Liver (tissue), 8 donors: ENCODE measurements at regions not wholly inside any gene's neighbourhood (a gene's known extent, or its start where the extent isn't known, plus 50 kb on each side); places are given as distances from the start of the nearest gene placed in this dataset.

Source experiments
- DNase-seq: peaks from one replicate; pipeline ENCODE4 v3.0.0-alpha.2; 2017; ENCODE audit warnings: low spot score
- H3K27ac ChIP-seq, 2 donors: one replicate each; pipeline ENCODE4 v1.7.0; 2013; ENCODE audit warnings: inconsistent platforms in 2 of 2, low read length in 2 of 2, control low read depth in 1 of 2, low read depth in 1 of 2, mild to moderate bottlenecking in 1 of 2
- H3K27me3 ChIP-seq, 4 donors: one replicate each; pipeline versions ENCODE4 v1.6.1 to v1.7.0; 2013; ENCODE audit warnings: low read length in 3 of 4, inconsistent platforms in 1 of 4, mild to moderate bottlenecking in 1 of 4, moderate library complexity in 1 of 4; ENCODE audit not compliant: control insufficient read depth in 4 of 4, insufficient read depth in 4 of 4
- H3K36me3 ChIP-seq, 4 donors: one replicate each; pipeline versions ENCODE4 v1.6.1 to v1.7.0; 2013; ENCODE audit warnings: low read length in 3 of 4, mild to moderate bottlenecking in 3 of 4, low read depth in 1 of 4, moderate library complexity in 1 of 4; ENCODE audit not compliant: control insufficient read depth in 4 of 4, insufficient read depth in 3 of 4
- H3K4me1 ChIP-seq, 4 donors: one replicate each; pipeline versions ENCODE4 v1.6.1 to v1.7.0; 2013; ENCODE audit warnings: low read length in 3 of 4, mild to moderate bottlenecking in 3 of 4, moderate library complexity in 1 of 4; ENCODE audit not compliant: control insufficient read depth in 4 of 4, insufficient read depth in 4 of 4
- H3K4me3 ChIP-seq, 3 donors: one replicate each; pipeline versions ENCODE4 v1.6.1 to v1.7.0; 2013; ENCODE audit warnings: low read length in 3 of 3, control low read depth in 1 of 3, low read depth in 1 of 3, mild to moderate bottlenecking in 1 of 3
- H3K9ac ChIP-seq, 2 donors: one replicate each; pipeline ENCODE4 v1.7.0; 2013; ENCODE audit warnings: low read length in 2 of 2, mild to moderate bottlenecking in 2 of 2, moderate library complexity in 2 of 2, control low read depth in 1 of 2, low read depth in 1 of 2
- H3K9me3 ChIP-seq, 4 donors: one replicate each; pipeline versions ENCODE4 v1.6.1 to v1.7.0; 2013; ENCODE audit warnings: low read length in 3 of 4; ENCODE audit not compliant: control insufficient read depth in 4 of 4
- EGR1 ChIP-seq, 2 donors: IDR thresholded peaks; 2 replicates each; pipeline ENCODE4 v1.6.1; 2016 to 2018; ENCODE audit warnings: antibody characterized with exemption in 2 of 2, low read depth in 2 of 2
- FOXA1 ChIP-seq: IDR thresholded peaks from 2 replicates; pipeline ENCODE4 v1.6.1; 2016; ENCODE audit warnings: antibody characterized with exemption
- FOXA2 ChIP-seq: IDR thresholded peaks from 2 replicates; pipeline ENCODE4 v1.6.1; 2016; ENCODE audit warnings: antibody characterized with exemption
- GABPA ChIP-seq, 2 donors: IDR thresholded peaks in 1 of 2; conservative IDR thresholded peaks in 1 of 2; 2 replicates each; pipeline ENCODE4 v1.6.1; 2016; ENCODE audit warnings: antibody characterized with exemption in 2 of 2, mild to moderate bottlenecking in 1 of 2, moderate library complexity in 1 of 2
- HNF4A ChIP-seq, 2 donors: conservative IDR thresholded peaks; 2 replicates each; pipeline ENCODE4 v1.6.1; 2016; ENCODE audit warnings: antibody characterized with exemption in 2 of 2, mild to moderate bottlenecking in 2 of 2
- HNF4G ChIP-seq: IDR thresholded peaks from 2 replicates; pipeline ENCODE4 v1.6.1; 2016; ENCODE audit warnings: antibody characterized with exemption
- JUND ChIP-seq, 2 donors: IDR thresholded peaks; 2 replicates each; pipeline ENCODE4 v1.6.1; 2016; ENCODE audit warnings: antibody characterized with exemption in 2 of 2
- NR2F2 ChIP-seq: IDR thresholded peaks from 2 replicates; pipeline ENCODE4 v1.6.1; 2016; ENCODE audit warnings: antibody characterized with exemption
- RAD21 ChIP-seq, 2 donors: IDR thresholded peaks; 2 replicates each; pipeline ENCODE4 v1.6.1; 2016; ENCODE audit warnings: antibody characterized with exemption in 2 of 2, mild to moderate bottlenecking in 2 of 2
- REST ChIP-seq: IDR thresholded peaks from 2 replicates; pipeline ENCODE4 v1.6.1; 2016; ENCODE audit warnings: antibody characterized with exemption, mild to moderate bottlenecking
- RXRA ChIP-seq, 2 donors: IDR thresholded peaks; 2 replicates each; pipeline ENCODE4 v1.6.1; 2017 to 2018; ENCODE audit warnings: antibody characterized with exemption in 2 of 2, mild to moderate bottlenecking in 1 of 2
- SP1 ChIP-seq: IDR thresholded peaks from 2 replicates; pipeline ENCODE4 v1.6.1; 2018; ENCODE audit warnings: antibody characterized with exemption, mild to moderate bottlenecking
- TAF1 ChIP-seq: conservative IDR thresholded peaks from 2 replicates; pipeline ENCODE4 v1.6.1; 2016; ENCODE audit warnings: antibody characterized with exemption, mild to moderate bottlenecking
- YY1 ChIP-seq: IDR thresholded peaks from 2 replicates; pipeline ENCODE4 v1.6.1; 2016; ENCODE audit warnings: antibody characterized with exemption, mild to moderate bottlenecking
- ZBTB33 ChIP-seq: IDR thresholded peaks from 2 replicates; pipeline ENCODE4 v1.6.1; 2016; ENCODE audit warnings: antibody characterized with exemption
- WGBS: extraction: QIAGEN DNeasy Blood & Tissue Kit; methylation state at CpG from one replicate; pipeline ENCODE4 v1.1.7; 2013; 5-methylcytosine and 5-hydroxymethylcytosine counted together
- TF ChIP-seq, protein P1 (sequence below): fragments of 150-350 bp; IDR thresholded peaks from 2 replicates; pipeline ENCODE4 v1.5.1; 2017; ENCODE audit warnings: improper control_type of control experiment, low read depth, low read length; ENCODE audit not compliant: missing input control
- TF ChIP-seq, protein P2 (sequence below): IDR thresholded peaks from 2 replicates; pipeline ENCODE4 v1.6.1; 2016; ENCODE audit warnings: antibody characterized with exemption
- donor health status: healthy.
- donor health status: healthy.
- donor health status: healthy.
- donor health status: healthy.
- donor health status: healthy.

DNA sequence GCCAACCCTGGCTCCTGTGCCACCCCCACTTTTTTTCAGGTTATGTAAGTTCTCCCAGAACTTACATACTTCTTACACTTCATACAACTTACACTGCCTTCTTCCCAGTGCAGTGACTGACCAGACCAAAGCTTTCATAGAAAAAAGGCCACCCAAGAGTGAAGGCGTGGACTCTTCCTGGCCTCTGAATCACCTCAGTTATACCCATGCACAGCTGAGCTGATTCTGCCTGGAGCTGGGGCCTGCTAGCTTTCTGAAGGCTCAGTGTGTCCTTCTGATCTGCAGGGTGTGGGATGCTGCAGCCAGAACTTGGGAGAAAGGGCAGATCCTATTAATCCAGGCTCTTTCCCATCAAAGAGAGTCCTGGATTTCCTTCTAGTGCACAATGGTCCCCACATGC, 216.1 kb downstream of the TTC32 start:
- Histone ChIP-seq H3K4me1 (no peaks in the 10 kb centered on the region), H3K27me3 (no peaks in the 10 kb centered on the region), H3K9me3 (no peaks in the 10 kb centered on the region), H3K27ac (no peak overlapping the region), H3K9ac (no peak overlapping the region), H3K36me3 (no peaks in the 10 kb centered on the region), H3K4me3 (no peak overlapping the region)
- 95% methylated on average over 1 of the region's 1 CpG for WGBS
- DNase-seq = no peak
- no peak for TF ChIP-seq RAD21 (IDR thresholded peaks at IDR 0.05)
- TF ChIP-seq, protein P1, sequence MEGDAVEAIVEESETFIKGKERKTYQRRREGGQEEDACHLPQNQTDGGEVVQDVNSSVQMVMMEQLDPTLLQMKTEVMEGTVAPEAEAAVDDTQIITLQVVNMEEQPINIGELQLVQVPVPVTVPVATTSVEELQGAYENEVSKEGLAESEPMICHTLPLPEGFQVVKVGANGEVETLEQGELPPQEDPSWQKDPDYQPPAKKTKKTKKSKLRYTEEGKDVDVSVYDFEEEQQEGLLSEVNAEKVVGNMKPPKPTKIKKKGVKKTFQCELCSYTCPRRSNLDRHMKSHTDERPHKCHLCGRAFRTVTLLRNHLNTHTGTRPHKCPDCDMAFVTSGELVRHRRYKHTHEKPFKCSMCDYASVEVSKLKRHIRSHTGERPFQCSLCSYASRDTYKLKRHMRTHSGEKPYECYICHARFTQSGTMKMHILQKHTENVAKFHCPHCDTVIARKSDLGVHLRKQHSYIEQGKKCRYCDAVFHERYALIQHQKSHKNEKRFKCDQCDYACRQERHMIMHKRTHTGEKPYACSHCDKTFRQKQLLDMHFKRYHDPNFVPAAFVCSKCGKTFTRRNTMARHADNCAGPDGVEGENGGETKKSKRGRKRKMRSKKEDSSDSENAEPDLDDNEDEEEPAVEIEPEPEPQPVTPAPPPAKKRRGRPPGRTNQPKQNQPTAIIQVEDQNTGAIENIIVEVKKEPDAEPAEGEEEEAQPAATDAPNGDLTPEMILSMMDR = no peak
- TF ChIP-seq YY1 = no peak
- no peak for TF ChIP-seq NR2F2
- no peak for TF ChIP-seq GABPA (IDR thresholded peaks at IDR 0.05 in 1 of 2, conservative IDR thresholded peaks at IDR 0.05 in 1 of 2)
- no peak for TF ChIP-seq ZBTB33
- TF ChIP-seq, protein P2, sequence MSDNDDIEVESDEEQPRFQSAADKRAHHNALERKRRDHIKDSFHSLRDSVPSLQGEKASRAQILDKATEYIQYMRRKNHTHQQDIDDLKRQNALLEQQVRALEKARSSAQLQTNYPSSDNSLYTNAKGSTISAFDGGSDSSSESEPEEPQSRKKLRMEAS = no peak
- no peak for TF ChIP-seq HNF4A (conservative IDR thresholded peaks at IDR 0.05)
- TF ChIP-seq HNF4G = no peak
- TF ChIP-seq REST = no peak
- TF ChIP-seq SP1 = no peak
- TF ChIP-seq RXRA (IDR thresholded peaks at IDR 0.05) = no peak
- TF ChIP-seq JUND (IDR thresholded peaks at IDR 0.05) = no peak
- no peak for TF ChIP-seq EGR1 (IDR thresholded peaks at IDR 0.05; ENCODE audit: low read depth in 2 of 2)
- TF ChIP-seq FOXA2 = no peak
- no peak for TF ChIP-seq TAF1
- TF ChIP-seq FOXA1 = no peak

- Histone ChIP-seq H3K9me3 (no peaks in the 10 kb centered on the region), H3K4me3 (no peak overlapping the region), H3K27ac (no peak overlapping the region), H3K36me3 (no peaks in the 10 kb centered on the region), H3K27me3 (no peaks in the 10 kb centered on the region), H3K9ac (no peak overlapping the region), H3K4me1 (no peaks in the 10 kb centered on the region)
- peak; percentile 4 for DNase-seq
- 93% methylated on average over 7 of the region's 7 CpGs for WGBS
- TF ChIP-seq, protein P2 = no peak
- TF ChIP-seq, protein P1 = no peak
- no peak for TF ChIP-seq JUND (IDR thresholded peaks at IDR 0.05)
- no peak for TF ChIP-seq RAD21 (IDR thresholded peaks at IDR 0.05)
- TF ChIP-seq SP1 = no peak
- no peak for TF ChIP-seq HNF4G
- no peak for TF ChIP-seq ZBTB33
- no peak for TF ChIP-seq YY1
Observed at GRCh38 chr2:19684516-19684915, 217.3 kb downstream of the TTC32 start.
